Thyroid gland (tissue), 4 donors: ENCODE measurements at regions not wholly inside any gene's neighbourhood (a gene's known extent, or its start where the extent isn't known, plus 50 kb on each side); places are given as distances from the start of the nearest gene placed in this dataset.
A peak's percentile ranks its signal among the peaks of the same experiment; 100 is the strongest.

ENCODE experiments used
- DNase-seq, 2 donors: peaks; one replicate each; pipeline ENCODE4 v3.0.0-alpha.2; 2019
- H3K27ac ChIP-seq, 3 donors: fragments of 200-600 bp; sonication (generic); 1 replicate in 2 of 3; 2 replicates in 1 of 3; pipeline ENCODE4 v1.5.1; 2016 to 2019; ENCODE audit warnings: mild to moderate bottlenecking in 1 of 3, moderate library complexity in 1 of 3
- H3K27me3 ChIP-seq: fragments of 200-600 bp; sonication (generic); one replicate; pipeline ENCODE4 v1.5.1; 2019
- H3K36me3 ChIP-seq, 2 donors: fragments of 200-600 bp; sonication (generic); one replicate each; pipeline ENCODE4 v1.5.1; 2016 to 2019
- H3K4me1 ChIP-seq, 2 donors: fragments of 200-600 bp; sonication (generic); one replicate each; pipeline ENCODE4 v1.5.1; 2017 to 2019
- H3K4me3 ChIP-seq, 3 donors: fragments of 200-600 bp; sonication (generic); replicated peaks in 1 of 3; 1 replicate in 2 of 3; 2 replicates in 1 of 3; pipeline ENCODE4 v1.5.1; 2016; ENCODE audit warnings: mild to moderate bottlenecking in 1 of 3
- H3K9me3 ChIP-seq: fragments of 200-600 bp; sonication (generic); one replicate; pipeline ENCODE4 v1.5.1; 2017
- CTCF ChIP-seq, 6 experiments: fragments of 200-600 bp in 3 of 6; fragments of 450-650 bp in 3 of 6; sonication (generic) in 3 of 6; IDR thresholded peaks; one replicate each; pipeline ENCODE4 v1.5.1; 2016 to 2019; ENCODE audit warnings: antibody characterized with exemption in 6 of 6, mild to moderate bottlenecking in 2 of 6, inconsistent platforms in 1 of 6, moderate library complexity in 1 of 6
- POLR2A ChIP-seq, 2 donors: fragments of 450-650 bp; IDR thresholded peaks; one replicate each; pipeline ENCODE4 v1.6.1; 2017; ENCODE audit warnings: antibody characterized with exemption in 2 of 2, mild to moderate bottlenecking in 2 of 2, moderate library complexity in 1 of 2
- WGBS, 2 donors: methylation state at CpG; one replicate each; pipeline ENCODE4 v1.1.5; 2017; 5-methylcytosine and 5-hydroxymethylcytosine counted together
- intact Hi-C: fragments of 100-400 bp; cut with DNase I; formaldehyde crosslinking; loops from one replicate; pipeline ENCODE4 v1.15.1; 2023

DNA sequence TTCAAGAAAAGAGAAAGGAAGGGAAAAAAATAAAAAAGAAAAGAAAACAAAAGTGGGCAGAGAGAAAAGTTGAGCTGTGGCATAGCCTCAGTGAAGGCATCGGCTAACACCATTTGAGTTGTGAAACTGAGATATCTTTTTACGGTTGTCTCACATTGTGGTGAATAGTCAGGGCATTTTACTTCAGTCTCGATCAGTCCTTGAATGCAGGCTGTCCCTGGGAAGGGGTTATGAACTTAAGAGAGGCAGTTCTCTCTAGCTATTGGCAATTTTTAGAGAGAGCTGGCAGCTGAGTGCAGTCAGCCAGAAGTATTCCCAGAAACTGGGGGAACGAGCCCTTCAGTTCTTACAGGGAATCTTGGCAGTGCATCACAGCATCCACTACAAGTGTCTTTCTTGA lies 93.5 kb upstream of the SLC6A14 start:
- H3K27me3 ChIP-seq = no peaks in the 10 kb centered on the region
- no peaks in the 10 kb centered on the region for H3K36me3 ChIP-seq
- 8 to 15% methylated on average over 4 of the region's 4 CpGs for WGBS, 2 donors
- no peaks in the 10 kb centered on the region for H3K4me1 ChIP-seq
- TF ChIP-seq CTCF (IDR thresholded peaks at IDR 0.05) (no peak), POLR2A (IDR thresholded peaks at IDR 0.05) (no peak)
- DNase-seq = peak in 1 of 2 donors; percentile 5
- H3K4me3 ChIP-seq = no peak overlapping the region
- no peaks in the 10 kb centered on the region for H3K9me3 ChIP-seq
- intact Hi-C loops = no loop called here
- H3K27ac ChIP-seq = no peak overlapping the region

GRCh38 chrX:116345958-116346357 lies 90.4 kb upstream of the SLC6A14 start:
- DNase-seq = no peak
- Histone ChIP-seq H3K4me3 (no peak overlapping the region), H3K27ac (no peak overlapping the region), H3K27me3 (no peaks in the 10 kb centered on the region), H3K36me3 (no peaks in the 10 kb centered on the region), H3K9me3 (no peaks in the 10 kb centered on the region), H3K4me1 (no peaks in the 10 kb centered on the region)
- intact Hi-C loops = no loop called here
- 94 to 100% methylated on average over 2 to 3 of the region's 3 CpGs for WGBS, 2 donors
- TF ChIP-seq POLR2A (IDR thresholded peaks at IDR 0.05) = no peak
- TF ChIP-seq CTCF (IDR thresholded peaks at IDR 0.05) = no peak

DNA sequence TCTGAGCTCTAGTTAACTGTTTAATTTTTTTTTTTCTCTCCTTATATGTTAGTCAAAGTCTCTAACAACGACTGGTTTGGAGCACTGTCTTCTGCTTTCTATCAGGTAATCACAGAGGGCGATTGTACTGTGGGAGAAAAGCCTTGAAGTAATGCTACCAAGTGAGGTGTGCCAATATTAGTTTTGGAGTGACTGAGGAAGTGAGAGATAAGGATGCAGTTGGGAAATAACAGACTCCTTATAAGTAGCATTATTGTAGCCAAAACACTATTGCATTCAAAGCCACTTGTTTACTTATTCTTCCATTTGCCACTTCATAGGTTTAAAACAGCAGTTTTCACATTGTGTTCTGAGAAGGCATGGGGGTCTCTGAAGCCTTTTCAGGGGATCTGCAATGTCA lies 79.1 kb upstream of the SLC6A14 start:
- Histone ChIP-seq H3K4me3 (no peak overlapping the region), H3K4me1 (no peaks in the 10 kb centered on the region), H3K27ac (no peak overlapping the region), H3K36me3 (no peaks in the 10 kb centered on the region), H3K27me3 (no peaks in the 10 kb centered on the region), H3K9me3 (no peaks in the 10 kb centered on the region)
- intact Hi-C loops = no loop called here
- 28 to 42% methylated on average over 2 of the region's 2 CpGs for WGBS, 2 donors
- DNase-seq = no peak
- TF ChIP-seq POLR2A (IDR thresholded peaks at IDR 0.05) (no peak), CTCF (IDR thresholded peaks at IDR 0.05) (no peak)

- no peak overlapping the region for H3K27ac ChIP-seq
- H3K4me3 ChIP-seq = no peak overlapping the region
- DNase-seq = no peak
- no peaks in the 10 kb centered on the region for H3K4me1 ChIP-seq
- no peak for TF ChIP-seq CTCF (IDR thresholded peaks at IDR 0.05)
- TF ChIP-seq POLR2A (IDR thresholded peaks at IDR 0.05) = no peak
- no peaks in the 10 kb centered on the region for H3K9me3 ChIP-seq
- H3K36me3 ChIP-seq = no peaks in the 10 kb centered on the region
- 79 to 82% methylated on average over 2 of the region's 2 CpGs for WGBS, 2 donors
- intact Hi-C loops = no loop called here
- no peaks in the 10 kb centered on the region for H3K27me3 ChIP-seq
Measured at GRCh38 chrX:116378961-116379360, 57.4 kb upstream of the SLC6A14 start.

DNA sequence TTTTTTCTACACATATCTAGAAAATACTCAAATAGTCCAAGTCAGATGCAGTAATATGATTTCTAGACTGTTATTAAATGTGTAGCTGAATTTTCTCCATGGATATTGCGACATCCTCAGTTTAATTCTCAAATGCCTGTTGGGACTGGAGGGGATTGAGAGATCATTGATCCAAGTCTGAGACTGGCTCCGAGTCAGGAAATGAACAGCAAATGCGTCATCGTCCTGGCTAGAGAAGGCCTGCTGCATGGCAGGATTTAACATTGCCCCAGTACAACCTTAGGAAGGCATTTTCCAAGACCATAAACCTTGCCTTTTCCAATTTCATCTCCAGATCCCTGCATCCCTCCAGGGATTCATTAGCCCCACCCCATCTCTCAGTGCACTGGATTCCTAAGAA lies 56.6 kb upstream of the SLC6A14 start:
- Histone ChIP-seq H3K4me3 (no peak overlapping the region), H3K27ac (no peak overlapping the region), H3K9me3 (no peaks in the 10 kb centered on the region), H3K4me1 (no peaks in the 10 kb centered on the region), H3K36me3 (no peaks in the 10 kb centered on the region), H3K27me3 (no peaks in the 10 kb centered on the region)
- 73 to 77% methylated on average over 4 of the region's 4 CpGs for WGBS, 2 donors
- intact Hi-C loops = no loop called here
- peak; percentile 1 to 5 for DNase-seq
- TF ChIP-seq POLR2A (IDR thresholded peaks at IDR 0.05) (no peak), CTCF (IDR thresholded peaks at IDR 0.05) (no peak)
